KG1 (cell line): ENCODE measurements at regions not wholly inside any gene's neighbourhood (a gene's known extent, or its start where the extent isn't known, plus 50 kb on each side); places are given as distances from the start of the nearest gene placed in this dataset.
A peak's percentile ranks its signal among the peaks of the same experiment; 100 is the strongest.
"Not testable (repeated sequence)": the region's sequence is repeated elsewhere in the genome, so short reads cannot be mapped to it uniquely, and the experiment has no call there.

Source experiments
- DNase-seq: peaks from one replicate; lab custom pipeline; 2025; lab: John Stamatoyannopoulos, UW

DNA sequence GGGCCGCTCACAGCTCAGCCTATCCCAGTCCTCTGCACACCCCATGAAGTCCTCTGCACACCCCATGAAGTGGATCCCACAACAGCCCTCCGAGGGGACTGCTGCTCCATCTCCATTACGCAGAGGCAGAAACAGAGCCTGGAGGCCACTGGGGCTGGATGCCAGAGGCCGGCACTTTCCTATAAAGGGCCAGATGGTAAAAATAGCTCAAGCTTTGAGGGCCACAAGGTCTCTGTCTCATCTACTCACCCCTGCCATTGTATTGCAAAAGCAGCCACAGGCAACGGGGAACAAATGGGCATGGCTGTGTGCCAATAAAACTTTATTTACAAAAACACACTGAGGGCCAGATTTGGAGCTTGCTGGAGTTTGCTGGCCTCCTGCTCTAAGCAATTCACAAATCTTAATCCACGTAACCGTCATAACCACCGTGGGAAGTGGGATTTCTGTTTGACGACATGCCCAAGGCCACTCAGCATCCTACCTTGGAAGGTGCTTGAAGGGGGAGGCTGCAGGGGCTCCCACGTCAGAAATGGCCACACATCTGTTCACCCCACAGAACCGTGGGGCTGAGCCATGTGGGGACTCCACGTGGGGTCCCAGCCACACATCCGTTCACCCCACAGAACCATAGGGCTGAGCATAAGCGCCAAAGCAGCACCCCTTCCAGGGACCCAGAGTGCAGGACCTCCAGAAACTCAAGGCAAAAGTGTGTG lies 92.0 kb downstream of the NCOR2 start:
- DNase-seq: no peak

DNA sequence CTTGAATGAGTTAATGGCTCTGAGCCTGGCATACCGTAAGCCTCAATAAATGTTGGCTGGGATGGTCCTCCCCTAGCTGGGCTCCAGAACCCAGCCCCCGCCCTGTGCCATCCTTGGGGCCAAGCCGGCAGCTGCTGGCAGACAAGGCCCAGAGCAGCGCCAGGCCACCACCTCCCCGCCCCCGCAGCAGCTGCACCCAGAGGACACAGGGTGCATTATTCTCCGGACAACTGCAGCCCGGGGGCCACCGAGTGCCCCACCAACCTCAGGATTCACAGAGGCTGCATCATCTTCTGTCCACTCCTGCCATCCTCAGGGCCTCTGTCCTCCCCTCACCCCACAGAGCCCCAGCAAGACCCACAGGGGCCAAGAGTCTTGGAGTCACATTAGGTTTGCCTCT lies 92.7 kb downstream of the NCOR2 start:
- DNase-seq: no peak

DNA sequence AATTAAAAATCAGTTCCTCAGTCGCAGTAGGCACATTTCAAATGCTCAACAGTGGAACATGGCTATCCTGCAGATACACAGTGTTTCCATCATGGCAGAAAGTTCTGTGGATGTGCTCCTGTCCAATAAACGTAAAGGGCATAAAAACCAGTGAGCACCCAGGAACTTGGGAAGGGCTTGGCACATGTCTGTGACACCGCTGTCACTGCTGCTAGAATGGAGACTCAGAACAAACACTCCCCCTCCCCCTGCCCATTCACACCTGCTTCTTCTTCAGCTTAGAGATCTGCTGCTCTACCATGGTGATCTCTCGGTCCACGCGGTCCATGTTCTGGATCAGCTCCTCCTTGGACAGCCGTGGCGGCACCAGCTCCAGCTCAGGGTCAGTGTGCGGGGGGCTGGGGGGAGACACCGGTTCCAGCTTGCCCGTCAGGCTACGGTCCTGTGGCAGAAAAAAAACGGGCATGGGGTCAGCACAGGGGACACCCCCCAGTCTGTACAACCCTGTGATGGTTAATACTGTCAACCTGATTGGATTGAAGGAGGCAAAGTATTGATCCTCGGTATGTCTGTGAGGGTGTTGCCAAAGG lies 94.6 kb downstream of the NCOR2 start:
- DNase-seq: no peak

DNA sequence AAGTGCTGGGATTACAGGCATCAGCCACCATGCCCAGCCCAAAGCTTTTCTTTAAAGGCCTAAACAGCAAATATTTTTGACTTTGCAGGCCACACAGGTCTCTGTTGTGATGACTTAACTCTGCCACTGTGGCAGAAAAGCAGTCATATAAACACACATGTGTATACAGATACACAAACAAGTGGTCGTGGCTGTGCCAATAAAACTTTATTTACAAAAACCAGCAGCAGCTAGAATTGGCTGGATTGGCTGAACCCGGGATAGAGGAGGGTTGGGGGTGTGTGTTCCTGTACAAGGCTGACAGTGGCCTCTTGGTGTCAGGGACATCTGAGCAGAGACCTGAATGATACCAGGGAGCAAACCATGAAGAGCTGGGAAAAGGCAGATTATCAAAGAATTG lies 95.6 kb downstream of the NCOR2 start:
- DNase-seq: no peak

DNA sequence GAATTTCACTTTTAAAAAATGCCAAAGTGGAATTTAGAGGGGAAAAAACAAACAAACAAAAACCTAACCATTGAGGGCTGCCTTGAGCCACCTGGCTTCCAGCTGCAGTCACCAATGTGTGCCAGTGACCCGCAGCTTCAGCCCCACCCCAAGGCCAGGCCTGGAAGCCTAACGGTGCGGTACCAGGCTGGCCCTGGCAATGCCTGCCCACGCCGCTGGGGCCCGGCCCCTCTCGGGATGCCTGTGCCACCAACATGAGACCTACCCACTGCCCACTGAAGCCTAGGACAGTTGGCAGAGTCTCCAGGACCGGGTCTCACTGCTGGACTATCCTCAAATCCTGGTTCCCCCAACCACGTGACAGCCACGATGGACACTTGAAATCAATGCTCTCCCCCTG lies 96.6 kb downstream of the NCOR2 start:
- no peak for DNase-seq

DNA sequence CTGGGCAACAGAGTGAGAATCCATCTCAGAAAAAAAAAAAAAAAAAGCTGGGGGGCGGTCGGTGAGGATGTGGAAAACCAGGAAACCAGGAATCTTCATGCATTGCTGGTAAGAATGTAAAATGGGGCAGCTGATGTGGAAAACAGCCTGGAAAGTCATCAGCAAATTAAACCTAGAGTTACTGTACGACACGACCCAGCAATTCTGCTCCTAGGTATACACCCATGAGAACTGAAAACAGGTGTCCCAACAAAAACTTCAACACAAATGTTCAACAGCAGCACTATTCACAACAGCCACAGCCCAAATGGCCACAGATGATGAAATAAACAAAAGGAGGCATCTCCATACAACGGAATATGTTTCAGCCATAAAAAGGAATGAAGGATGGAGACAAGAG lies 97.3 kb downstream of the NCOR2 start:
- DNase-seq: no peak

DNA sequence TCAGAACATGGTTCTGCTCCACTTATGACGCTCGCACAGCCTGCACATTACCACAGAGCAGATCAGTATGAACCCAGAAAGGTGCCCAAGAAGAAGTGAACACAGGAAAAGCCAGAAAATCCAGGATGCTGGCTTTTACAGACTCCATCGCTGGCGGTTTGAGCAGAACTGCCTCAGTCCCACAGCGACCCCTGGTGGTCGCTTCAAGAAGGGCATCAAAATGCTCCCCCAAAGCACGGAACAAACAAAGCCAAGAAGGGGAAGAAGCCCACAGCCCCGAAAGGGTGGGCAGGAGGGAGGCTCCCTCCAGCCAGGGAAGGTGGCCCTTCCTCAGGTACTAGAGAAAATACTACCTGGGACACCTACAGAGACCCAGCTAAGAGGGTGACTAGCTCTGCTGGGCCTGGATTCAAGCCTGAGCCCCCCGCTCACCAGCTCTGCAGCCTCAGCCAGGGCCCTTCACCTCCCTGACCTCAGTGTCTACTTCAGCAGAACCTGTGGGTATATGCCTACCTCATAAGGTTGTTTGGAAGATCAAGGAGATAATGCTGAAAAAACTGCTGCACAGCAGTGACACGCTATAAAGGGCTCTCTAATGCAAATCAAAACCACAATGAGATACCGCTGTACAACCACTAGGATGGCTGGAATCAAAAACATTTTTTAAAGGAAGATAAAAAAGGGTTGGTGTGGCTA lies 98.1 kb downstream of the NCOR2 start:
- no peak for DNase-seq

DNA sequence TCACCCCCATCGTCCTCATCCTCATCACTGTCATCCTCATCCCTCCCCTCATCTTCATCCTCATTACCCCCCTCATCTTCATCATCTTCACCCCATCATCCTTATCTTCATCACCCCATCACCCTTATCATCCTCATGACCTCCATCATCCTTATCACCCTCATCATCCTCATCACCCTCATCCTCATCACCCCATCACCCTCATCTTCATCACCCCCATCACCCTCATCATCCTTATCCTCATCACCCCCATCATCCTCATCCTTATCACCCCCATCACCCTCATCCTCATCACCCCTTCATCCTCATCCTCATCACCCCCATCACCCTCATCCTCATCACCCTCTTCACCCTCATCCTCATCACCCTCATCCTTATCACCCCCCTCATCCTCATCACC lies 99.9 kb downstream of the NCOR2 start:
- not testable (repeated sequence) for DNase-seq

DNA sequence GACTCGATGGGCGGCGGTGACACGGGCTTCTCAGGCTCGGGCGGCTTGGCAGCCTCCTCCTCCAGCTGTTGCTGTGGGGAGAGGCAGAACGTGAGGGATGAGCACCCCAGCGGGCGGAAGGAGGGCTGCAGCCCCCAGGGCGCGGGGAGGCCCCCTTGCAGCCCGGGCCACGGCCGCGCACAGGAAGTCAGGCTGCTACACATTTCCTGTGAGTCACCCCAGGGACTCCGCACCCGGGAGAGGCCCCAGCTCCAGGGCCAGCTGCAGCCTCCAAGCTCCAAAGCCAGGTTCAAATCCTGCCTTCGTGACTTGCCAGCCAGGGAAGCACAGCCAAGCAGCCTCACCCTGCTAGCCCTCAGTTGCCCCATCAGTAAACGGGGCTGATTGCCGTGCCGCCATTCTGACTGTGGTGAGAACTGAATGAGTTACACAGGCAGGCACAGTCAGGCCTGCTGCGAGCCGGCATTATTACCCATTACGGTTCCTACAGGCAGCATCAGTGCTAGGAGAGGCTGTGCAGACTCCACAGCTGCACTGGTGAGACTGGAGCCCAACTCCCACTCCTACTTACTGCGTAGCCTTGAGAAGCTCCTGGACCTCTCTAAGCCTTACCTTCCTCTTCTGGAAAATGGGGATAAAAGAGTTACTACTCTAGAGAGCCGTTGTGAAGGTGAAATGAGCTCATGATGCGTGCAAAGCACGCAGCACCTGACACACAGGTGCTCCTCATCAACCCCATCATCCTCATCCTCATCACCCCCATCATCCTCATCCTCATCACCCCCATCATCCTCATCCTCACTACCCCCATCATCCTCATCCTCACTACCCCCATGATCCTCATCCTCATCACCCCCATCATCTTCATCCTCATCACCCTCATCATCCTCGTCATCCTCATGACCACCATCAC lies 100.9 kb downstream of the NCOR2 start:
- peak; percentile 67 for DNase-seq

DNA sequence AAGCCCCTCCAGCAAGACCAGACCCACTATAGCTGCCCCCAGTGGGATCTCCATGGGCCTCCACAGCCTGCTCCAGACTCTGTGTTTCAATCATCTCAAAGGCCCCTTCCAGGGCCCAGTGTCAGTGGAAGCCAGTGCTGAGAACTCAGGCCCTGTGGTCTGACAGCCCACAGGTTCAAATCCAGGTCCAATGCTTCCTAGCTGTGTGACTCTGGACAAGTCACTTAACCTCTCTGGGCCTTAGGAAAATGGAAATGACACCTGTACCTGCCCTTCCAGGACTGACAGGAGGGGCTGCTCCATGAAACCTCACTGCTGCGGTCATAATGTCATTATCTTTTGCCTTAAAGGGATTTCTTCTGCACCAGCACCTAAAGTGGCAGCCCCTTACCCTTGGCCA lies 101.9 kb downstream of the NCOR2 start:
- DNase-seq: no peak

DNA sequence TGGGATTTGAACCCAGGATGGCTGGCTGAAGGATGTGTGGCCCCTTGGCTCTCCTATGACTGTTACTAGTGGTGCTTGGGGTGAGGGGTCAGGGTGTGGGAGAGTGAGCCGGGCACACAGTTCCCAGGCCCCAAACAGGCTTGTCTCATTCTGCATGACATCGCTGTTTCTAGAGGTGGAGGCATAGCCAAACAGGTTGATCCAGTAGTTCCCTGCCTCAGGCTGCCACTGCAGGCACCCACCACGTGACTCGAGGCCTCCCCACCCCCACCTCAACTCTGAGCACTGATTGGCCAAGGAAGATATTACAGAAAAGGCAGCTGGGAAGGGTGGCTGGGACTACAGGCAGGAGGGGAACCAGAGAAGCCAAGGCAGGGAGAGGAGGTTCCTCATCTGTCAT lies 102.6 kb downstream of the NCOR2 start:
- no peak for DNase-seq

DNA sequence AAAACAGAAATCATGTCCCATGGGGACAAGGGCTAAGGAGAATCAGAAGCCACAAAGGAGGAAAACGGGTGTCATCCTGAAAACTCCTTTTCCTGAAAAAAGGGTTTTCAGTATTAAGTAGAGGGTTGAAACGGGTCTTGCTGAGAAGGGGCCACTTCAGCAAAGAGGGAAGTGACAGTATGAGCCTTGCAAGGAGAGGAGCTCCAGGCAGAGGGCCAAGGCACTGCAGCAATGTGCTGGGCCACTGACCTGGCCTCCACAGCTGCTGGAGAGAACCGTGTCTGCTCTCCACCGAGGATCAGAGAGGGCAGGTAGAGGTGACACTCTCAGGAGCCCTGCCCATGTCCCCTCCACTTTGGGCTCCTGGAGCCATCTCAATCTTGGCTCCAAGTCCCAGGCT lies 103.3 kb downstream of the NCOR2 start:
- no peak for DNase-seq

DNA sequence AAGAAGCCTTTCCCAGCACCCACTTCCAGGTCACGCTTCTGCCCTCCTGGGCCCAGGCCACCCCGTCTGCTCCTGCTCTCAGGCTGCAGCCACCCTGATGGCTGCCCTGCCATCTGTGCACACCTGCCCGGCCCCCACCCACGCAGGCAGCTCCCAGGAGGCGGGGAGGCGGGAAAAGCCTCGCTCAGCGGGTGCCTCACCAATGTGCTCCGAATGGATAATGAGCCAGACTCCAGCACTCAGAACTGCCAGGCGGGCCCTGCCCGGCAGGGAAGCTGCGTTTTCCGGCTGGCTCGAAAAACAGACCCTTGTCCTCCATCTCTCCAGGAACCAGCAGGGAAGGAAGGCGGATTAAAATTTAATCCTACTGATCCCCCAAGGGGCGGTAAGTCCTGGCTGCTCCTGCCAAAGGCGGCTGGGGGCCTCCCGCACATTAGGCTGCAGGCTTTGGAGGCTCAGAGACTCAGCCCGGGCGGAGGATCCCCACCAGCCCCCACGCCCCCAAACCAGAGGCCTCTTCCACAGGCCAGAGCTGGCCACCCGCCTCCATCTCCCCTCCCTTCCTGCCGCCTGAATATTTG lies 104.0 kb downstream of the NCOR2 start:
- no peak for DNase-seq

DNA sequence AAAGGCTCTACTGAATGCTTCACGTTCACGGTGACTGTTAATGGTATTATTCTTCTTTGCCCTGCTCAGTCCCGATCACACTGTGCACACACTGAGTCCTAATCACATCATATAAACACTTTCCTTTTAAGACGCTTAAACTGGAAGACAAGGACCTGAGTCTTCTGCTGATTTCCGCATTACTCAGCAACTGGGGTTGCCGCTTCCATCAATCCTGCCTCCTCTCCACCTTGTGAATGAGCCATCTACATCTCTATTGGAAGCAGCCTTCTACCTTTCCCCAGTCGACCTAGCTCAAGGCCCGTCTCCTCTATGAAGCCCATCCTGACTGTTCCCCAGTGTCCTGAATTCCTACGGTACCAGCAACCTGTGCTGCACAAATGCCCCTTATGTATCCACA lies 104.7 kb downstream of the NCOR2 start:
- no peak for DNase-seq

DNA sequence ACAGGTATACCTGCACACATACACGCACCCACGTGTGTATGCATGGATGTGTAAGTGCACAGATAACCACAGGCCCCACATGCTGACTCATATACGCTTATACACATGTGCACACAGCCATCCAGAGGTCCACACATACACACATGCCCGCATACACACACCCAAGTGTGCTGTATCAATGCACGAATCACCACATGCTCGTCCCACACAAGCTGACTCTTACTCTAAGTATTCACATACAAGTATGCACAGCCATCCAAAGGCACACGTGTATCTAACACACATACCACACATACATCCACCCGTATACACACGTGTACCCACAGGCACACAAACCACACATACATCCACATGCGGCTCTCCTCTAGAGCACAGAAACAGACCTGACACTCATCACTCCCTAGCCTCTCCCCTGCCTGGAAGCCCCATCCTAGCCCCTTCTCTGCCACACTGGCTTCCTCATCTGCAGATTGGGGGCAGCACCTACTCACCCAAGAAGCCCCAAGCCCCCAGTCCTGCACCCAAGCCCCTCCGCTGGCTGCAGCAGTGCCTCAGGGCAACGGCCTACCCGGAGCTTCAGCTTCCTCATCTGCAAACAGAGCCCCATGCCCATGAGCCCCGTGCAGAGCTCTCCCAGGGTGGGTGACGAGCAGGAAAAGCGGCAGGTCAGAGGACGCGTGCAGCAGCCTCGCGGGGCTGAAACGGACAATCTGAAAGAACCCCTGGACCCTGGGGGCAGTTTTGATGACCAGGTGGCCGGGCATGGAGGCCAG lies 105.4 kb downstream of the NCOR2 start:
- no peak for DNase-seq

DNA sequence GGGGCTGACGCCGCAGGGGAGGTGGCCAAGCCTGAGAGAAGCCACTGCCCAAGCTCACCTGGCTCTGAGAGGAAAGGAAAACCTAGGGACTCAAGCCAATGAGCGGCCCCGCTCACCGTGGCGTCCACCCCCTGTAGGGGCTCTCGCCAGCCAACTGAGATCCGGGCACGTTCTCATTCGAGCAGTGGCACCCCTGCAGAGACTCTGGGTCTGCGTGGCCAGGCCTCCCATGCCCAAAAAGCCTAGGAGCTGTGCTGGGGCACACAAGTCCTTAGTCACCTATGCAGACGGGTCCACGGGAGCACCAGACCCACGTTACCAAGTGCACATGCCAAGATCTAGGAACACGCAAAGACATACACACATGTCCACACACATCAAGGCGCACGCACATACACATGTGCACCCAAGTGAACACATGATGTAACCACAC lies 106.2 kb downstream of the NCOR2 start:
- DNase-seq: no peak

DNA sequence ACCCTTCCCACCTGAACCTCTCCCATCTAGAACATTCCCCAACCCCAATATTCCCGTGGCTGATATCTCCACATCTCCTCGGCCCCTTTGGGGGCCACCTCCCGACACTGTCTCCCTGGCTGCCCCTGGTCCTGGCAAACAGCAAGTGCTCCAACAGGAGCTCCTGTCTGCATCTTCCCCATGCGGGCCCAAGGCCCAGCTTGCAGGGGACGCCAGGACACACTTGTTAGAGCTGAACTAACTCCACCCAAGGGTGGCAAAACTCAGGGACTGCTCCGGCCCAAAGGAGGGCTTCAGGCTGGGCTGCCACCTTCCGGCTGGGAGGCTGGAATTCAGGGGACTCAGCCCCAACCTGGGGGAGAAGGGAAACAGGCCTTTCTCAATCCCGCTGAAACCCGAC lies 106.6 kb downstream of the NCOR2 start:
- no peak for DNase-seq

DNA sequence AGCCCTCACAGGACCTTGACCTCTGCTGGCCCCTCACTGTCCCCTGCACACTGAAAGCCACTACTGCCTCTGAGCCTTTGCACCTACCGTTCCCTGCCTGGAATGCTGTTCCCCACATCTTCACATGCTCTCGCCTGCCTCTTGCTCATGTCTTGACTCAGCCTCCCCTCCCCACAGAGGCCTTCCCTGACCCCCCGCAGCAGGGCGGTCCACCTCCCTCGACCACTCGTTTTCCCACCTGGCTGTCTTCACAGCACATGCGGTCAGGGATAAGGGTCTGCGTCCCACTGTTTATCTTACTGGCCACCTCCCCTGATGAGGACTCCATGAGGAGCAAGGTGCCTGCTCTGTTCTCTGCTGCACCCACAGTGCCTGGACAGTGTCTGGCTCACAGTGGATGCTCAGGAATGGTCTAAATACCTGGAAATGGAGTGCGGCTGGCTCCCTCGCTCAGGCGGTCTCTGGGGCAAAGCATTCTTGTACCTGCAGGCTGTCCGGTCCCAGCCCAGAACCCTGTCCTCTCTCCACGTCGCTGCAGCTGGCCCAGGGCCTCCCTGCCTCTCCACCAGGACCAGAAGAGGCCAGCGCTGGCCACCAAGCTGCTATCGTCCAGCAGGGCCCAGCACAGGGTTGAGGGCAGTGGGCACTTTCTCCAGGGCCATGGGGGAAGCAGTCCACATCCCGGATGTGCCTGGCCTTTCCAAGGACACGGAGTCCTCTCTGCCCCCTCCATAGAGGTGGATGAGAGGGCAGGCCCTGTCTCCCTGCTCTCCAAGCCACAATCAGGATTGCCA lies 107.4 kb downstream of the NCOR2 start:
- DNase-seq: no peak

DNA sequence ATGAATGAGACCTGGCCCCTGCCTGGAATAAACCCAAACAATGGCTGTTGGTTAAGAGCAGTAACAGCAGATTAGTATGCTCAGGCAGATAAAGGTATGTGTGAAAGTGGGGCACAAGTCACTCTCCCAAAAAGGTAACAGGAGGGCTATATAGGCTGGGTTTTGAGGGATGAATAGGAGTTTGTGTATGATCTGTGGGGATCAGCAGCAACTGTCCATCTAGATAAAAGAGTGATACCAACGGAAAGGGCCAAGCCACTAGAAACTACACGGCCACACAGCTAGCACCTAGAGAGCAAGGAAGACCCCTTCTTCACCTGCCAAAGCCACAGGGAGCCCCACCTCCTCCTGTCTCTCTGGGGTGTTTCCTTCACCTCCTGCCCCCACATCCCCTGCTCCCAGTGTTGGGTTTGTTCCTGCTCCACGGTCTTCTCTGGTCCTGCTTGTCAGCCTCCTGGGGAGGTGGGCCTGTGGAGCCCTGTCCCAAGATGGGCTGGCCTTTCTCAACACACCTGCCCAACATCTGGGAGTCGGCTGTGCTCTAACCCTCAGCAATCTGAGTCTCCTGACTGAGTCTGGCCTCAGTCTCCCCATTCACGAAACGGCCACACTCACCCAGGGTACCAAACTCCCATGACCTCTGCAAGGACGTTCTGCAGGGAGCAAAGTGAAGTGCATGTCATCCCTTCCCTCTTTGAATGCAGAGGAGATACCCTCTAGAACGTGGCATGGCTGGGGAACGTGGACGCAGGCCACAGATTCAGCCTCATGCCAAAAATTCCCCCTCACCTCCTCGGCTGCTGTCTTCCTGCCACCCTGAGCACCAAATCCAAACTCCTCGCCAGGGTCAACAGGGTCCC lies 108.2 kb downstream of the NCOR2 start:
- no peak for DNase-seq
